NK-92 (cell line): ENCODE measurements at regions not wholly inside any gene's neighbourhood (a gene's known extent, or its start where the extent isn't known, plus 50 kb on each side); places are given as distances from the start of the nearest gene placed in this dataset.
"Not testable (repeated sequence)": the region's sequence is repeated elsewhere in the genome, so short reads cannot be mapped to it uniquely, and the experiment has no call there.

Source experiments
- DNase-seq: peaks from one replicate; lab custom pipeline; 2025; ENCODE audit not compliant: unreplicated experiment; lab: John Stamatoyannopoulos, UW

- DNase-seq, result no peak
Measured at GRCh38 chr12:75874441-75874840, 157.1 kb downstream of the PHLDA1 start.

GRCh38 chr12:75872762-75873161, 158.8 kb downstream of the PHLDA1 start:
- DNase-seq, result no peak

- DNase-seq, result no peak
Measured at GRCh38 chr12:75870878-75871277, 160.7 kb downstream of the PHLDA1 start.

GRCh38 chr12:75868501-75868900, 163.1 kb downstream of the PHLDA1 start:
- no peak for DNase-seq

DNA sequence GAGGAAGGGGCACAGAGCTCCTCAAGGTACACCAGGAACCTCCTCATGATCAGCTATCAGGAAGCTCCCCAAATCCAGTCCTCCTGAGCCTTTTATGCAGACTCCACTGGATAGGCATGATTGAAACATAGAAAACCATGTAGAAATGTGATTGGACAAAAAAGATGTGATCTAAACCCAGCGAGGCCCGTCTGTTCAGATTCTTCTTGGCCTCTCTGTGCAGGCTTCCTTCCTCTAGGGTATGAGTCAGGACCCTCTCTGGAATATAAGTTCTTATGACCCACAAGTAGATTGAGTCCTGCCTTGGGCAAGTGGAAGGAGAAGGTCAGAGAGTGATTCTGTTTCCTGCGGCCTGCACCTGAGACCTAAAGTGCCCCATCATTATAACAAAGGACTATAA, 166.3 kb downstream of the PHLDA1 start:
- DNase-seq, result no peak

DNA sequence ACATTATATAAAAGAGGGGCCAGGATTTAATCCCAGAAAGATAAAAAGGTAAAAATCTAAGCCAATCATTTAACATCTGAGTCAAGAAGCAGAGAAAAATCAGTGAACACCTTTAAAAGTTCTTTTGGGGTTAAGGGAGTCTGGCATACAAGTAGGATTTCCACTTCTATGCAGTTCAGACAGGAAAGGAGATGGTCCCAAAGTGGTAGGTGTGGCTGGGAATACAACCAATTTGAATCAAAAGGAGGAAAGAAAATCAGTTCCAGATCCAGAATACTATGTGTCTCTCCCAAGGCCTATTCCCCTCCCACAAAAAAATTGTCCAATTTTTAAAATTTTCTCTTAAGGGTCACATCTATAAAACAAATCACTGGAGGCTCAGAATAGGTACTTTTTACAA, 167.4 kb downstream of the PHLDA1 start:
- DNase-seq, result no peak

DNA sequence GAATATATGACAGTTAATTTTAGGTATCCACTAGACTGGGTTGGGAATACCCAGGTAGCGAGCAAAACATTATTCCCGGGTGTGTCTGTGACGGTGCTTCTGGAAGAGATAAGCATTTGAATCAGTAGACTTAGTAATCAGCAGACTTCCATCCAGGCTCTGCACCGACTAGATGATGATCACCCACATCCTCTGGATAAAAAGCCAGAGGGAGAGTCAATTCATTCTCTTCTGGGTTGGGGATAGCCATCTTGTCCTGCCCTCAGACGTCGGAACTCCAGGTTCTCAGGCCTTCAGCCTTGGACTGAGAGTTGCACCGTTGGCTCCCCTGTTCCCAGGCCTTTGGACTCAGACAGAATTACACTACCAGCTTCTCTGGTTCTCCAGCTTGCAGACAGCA, 168.0 kb downstream of the PHLDA1 start:
- DNase-seq, result no peak

- DNase-seq, result no peak
Measured at GRCh38 chr12:75862692-75863471, 168.7 kb downstream of the PHLDA1 start.

GRCh38 chr12:75859868-75860267, 171.7 kb downstream of the PHLDA1 start:
- no peak for DNase-seq

GRCh38 chr12:75856235-75856634, 175.3 kb downstream of the PHLDA1 start:
- DNase-seq, result no peak

DNA sequence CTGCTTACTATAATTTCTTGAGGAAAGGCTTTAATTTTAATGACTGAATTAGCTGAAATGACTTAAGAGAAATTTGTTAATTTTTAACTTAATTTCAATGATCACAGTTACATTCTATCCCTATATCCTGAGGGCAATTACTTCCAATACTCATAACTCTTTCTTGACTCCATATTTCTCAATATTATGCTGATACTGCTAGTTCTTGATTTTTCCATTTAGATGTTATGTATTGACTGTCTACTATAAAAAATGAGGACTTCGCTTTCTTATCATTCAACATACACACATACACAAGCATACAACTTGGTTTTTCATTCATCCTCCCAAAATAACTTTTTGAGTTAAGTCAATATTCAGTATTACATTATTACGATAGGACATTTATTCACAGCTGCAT, 176.2 kb downstream of the PHLDA1 start:
- no peak for DNase-seq

DNA sequence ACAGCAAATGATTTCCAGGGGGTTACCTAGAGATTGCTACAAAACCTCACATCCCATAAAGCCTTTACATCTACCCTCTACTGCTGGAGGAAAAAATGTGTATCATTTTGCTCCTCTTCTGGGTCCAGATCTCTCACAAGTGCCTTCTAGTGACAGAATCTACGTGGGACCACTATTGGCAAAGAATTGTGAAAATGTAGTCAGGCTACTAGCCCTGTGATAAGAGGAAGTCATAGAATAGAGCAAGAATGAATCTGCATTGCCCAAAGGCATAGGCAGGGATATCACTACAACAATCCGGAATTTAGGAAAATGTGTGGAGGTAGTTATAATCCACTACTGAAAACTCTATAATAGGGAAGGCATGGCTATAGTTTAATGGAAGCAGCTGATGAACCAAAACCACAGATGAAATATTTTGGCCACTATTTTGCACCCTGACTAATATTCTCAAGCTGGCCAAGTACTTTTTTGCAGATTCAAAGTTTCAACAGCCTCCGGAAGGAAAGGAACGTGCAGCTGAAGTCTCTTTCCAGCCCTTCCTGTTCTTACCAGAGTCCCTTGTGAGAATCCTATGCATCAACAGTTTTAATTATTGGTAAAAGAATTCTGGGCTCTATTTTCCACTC, 176.8 kb downstream of the PHLDA1 start:
- no peak for DNase-seq

- DNase-seq, result not testable (repeated sequence)
Measured at GRCh38 chr12:75854137-75854536, 177.4 kb downstream of the PHLDA1 start.

GRCh38 chr12:75853626-75854025, 177.9 kb downstream of the PHLDA1 start:
- DNase-seq, result no peak

- no peak for DNase-seq
Measured at GRCh38 chr12:75852956-75853355, 178.6 kb downstream of the PHLDA1 start.

GRCh38 chr12:75852143-75852542, 179.4 kb downstream of the PHLDA1 start:
- no peak for DNase-seq

DNA sequence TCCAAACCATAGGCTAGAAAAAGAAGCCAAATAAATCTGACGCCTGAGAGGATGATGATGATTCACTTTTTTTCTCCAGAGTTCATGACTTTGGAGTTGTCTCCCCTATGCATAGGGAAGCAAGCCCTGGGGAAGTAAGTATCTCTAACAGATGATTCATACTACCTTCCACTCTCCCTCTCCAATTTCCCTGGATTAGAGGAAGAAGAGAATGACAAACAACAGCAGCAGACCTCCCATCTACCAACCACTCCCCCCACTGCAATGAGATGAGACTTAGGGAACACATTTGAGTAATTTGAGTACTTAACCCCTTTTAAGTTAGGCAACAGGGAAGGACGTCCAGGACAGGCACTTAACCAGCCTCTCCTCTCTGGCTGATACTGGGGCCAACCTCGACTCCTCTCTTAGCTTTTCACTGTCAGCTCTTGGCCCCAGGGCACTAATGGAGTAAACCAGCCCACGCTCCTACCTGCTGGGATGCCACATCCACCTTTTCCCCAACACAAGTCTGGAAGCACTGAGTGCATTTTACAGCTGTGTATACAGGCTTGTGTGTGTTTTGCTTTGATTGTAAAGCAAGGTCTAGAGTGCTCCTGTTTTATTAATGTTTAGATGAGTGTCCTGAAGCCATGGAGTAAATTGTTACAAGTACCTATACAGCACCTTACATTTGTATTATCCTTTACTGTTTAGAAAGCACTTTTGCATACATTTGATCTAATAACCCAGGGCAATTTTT, 180.7 kb downstream of the PHLDA1 start:
- no peak for DNase-seq

GRCh38 chr12:75848961-75849360, 182.6 kb downstream of the PHLDA1 start:
- no peak for DNase-seq

GRCh38 chr12:75848431-75848925, 183.1 kb downstream of the PHLDA1 start:
- DNase-seq, result no peak

- no peak for DNase-seq
Measured at GRCh38 chr12:75846102-75846501, 185.5 kb downstream of the PHLDA1 start.

- DNase-seq, result no peak
Measured at GRCh38 chr12:75844985-75845384, 186.6 kb downstream of the PHLDA1 start.
